ENCODE measurements at regions not wholly inside any gene's neighbourhood (a gene's known extent, or its start where the extent isn't known, plus 50 kb on each side); places are given as distances from the start of the nearest gene placed in this dataset.

DNA sequence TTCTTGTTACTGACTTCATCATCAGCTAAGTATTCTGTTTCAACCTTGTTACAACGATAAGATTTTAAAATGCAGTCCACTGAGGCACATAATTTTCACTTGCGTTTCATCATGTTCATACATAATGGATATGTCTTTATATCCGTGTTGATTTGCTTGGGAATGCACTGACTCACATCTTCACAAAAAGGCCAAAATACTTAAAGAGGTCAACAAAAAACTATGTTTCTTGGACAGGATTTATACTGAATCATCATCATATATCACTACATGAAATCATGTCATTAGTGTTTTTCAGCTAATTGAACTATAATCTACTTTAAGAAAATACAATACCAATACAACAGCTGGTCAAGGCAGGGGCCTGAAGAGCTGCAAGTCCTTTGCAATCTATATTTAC, 324.5 kb upstream of the KLF6 start:
- H3K36me3 Mint-ChIP-seq (ENCODE audit: unreplicated experiment): no peaks in the 10 kb centered on the region
- no peaks in the 10 kb centered on the region for H3K27me3 Mint-ChIP-seq (ENCODE audit: unreplicated experiment)
- no peak overlapping the region for H3K4me3 Mint-ChIP-seq (ENCODE audit: unreplicated experiment)
- DNase-seq (ENCODE audit: extremely low spot score, unreplicated experiment): no peak
- H3K27ac Mint-ChIP-seq (ENCODE audit: unreplicated experiment): no peak overlapping the region
- TF ChIP-seq, protein P1, sequence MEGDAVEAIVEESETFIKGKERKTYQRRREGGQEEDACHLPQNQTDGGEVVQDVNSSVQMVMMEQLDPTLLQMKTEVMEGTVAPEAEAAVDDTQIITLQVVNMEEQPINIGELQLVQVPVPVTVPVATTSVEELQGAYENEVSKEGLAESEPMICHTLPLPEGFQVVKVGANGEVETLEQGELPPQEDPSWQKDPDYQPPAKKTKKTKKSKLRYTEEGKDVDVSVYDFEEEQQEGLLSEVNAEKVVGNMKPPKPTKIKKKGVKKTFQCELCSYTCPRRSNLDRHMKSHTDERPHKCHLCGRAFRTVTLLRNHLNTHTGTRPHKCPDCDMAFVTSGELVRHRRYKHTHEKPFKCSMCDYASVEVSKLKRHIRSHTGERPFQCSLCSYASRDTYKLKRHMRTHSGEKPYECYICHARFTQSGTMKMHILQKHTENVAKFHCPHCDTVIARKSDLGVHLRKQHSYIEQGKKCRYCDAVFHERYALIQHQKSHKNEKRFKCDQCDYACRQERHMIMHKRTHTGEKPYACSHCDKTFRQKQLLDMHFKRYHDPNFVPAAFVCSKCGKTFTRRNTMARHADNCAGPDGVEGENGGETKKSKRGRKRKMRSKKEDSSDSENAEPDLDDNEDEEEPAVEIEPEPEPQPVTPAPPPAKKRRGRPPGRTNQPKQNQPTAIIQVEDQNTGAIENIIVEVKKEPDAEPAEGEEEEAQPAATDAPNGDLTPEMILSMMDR (IDR thresholded peaks at IDR 0.05): no peak
- peaks cover 43% of the 10 kb centered on the region for H3K4me1 Mint-ChIP-seq (ENCODE audit: unreplicated experiment)
- no peaks in the 10 kb centered on the region for H3K9me3 Mint-ChIP-seq (ENCODE audit: unreplicated experiment)

DNA sequence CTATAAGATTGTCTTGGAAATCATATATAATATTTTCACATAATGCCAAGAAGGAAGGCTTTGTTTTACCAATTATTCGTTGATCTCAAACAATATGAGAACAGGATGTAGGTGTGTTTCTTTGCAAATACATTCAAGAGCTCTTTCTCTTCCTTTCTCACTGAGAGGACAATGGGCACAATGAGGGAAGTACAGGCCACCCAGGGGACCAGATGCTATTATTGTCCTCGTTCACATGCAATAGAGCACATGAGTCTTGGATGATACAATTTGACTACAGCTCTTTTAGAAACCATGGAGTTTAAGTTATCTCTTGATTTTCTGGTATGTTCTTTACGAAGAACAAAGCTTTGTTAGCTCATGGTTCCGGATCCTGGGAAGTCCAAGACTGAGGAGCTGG, 323.7 kb upstream of the KLF6 start:
- Mint-ChIP-seq H3K4me1 (ENCODE audit: unreplicated experiment) (peaks cover 47% of the 10 kb centered on the region), H3K36me3 (ENCODE audit: unreplicated experiment) (no peaks in the 10 kb centered on the region), H3K27ac (ENCODE audit: unreplicated experiment) (no peak overlapping the region), H3K9me3 (ENCODE audit: unreplicated experiment) (no peaks in the 10 kb centered on the region), H3K4me3 (ENCODE audit: unreplicated experiment) (no peak overlapping the region), H3K27me3 (ENCODE audit: unreplicated experiment) (no peaks in the 10 kb centered on the region)
- no peak for DNase-seq (ENCODE audit: extremely low spot score, unreplicated experiment)
- TF ChIP-seq, protein P1 (IDR thresholded peaks at IDR 0.05): no peak

DNA sequence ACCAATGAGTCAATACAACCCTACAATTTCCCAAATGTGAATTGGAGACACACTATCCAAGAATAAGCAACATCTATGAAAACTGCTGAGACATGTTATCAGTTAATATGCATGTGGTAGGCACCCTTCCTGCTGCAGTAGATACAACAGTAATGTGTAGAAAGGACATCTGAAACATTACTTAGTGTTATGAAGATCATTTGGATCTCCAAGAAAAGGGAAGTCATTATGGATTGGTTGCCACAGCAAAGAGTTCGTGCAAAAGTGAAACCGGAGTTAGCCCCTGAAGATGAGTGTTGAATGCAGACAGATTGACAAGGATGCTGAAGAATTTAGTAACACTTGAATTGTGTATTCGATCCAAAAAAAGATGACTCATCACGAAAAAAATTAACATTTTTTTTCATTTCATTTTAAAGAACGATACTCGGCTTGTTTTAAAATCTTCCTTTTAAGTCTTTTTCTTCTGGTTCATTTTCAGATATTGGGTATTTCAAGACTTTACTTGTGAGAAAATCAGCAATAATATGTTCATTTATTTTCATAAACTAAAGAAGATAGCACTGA, 322.4 kb upstream of the KLF6 start:
- no peak overlapping the region for H3K27ac Mint-ChIP-seq (ENCODE audit: unreplicated experiment)
- no peak for DNase-seq (ENCODE audit: extremely low spot score, unreplicated experiment)
- TF ChIP-seq, protein P1 (IDR thresholded peaks at IDR 0.05): no peak
- H3K27me3 Mint-ChIP-seq (ENCODE audit: unreplicated experiment): no peaks in the 10 kb centered on the region
- no peaks in the 10 kb centered on the region for H3K36me3 Mint-ChIP-seq (ENCODE audit: unreplicated experiment)
- no peaks in the 10 kb centered on the region for H3K9me3 Mint-ChIP-seq (ENCODE audit: unreplicated experiment)
- no peak overlapping the region for H3K4me3 Mint-ChIP-seq (ENCODE audit: unreplicated experiment)
- peaks cover 53% of the 10 kb centered on the region for H3K4me1 Mint-ChIP-seq (ENCODE audit: unreplicated experiment)

DNA sequence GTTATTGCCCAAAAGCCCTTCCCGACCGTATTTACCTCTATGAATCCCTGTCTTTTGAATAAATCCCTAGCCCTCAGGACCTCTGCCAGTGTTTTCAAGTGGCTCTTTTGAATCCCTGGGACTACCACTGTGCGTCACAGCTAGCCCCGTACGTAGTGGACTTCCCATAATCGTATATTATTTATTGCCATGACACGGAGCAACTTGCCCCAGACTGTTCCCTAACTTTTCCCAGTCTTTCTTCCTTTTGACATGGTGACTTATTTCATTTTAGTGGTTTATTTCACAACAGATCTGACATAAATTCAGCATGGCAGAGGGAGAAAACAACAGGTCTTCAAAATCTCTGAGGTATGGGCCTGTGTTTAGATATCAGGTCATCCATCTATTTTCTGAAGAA, 318.6 kb upstream of the KLF6 start:
- peaks cover 23% of the 10 kb centered on the region for H3K4me1 Mint-ChIP-seq (ENCODE audit: unreplicated experiment)
- TF ChIP-seq, protein P1 (IDR thresholded peaks at IDR 0.05): no peak
- H3K27ac Mint-ChIP-seq (ENCODE audit: unreplicated experiment): no peak overlapping the region
- no peak for DNase-seq (ENCODE audit: extremely low spot score, unreplicated experiment)
- no peaks in the 10 kb centered on the region for H3K27me3 Mint-ChIP-seq (ENCODE audit: unreplicated experiment)
- no peaks in the 10 kb centered on the region for H3K36me3 Mint-ChIP-seq (ENCODE audit: unreplicated experiment)
- no peak overlapping the region for H3K4me3 Mint-ChIP-seq (ENCODE audit: unreplicated experiment)
- H3K9me3 Mint-ChIP-seq (ENCODE audit: unreplicated experiment): no peaks in the 10 kb centered on the region

DNA sequence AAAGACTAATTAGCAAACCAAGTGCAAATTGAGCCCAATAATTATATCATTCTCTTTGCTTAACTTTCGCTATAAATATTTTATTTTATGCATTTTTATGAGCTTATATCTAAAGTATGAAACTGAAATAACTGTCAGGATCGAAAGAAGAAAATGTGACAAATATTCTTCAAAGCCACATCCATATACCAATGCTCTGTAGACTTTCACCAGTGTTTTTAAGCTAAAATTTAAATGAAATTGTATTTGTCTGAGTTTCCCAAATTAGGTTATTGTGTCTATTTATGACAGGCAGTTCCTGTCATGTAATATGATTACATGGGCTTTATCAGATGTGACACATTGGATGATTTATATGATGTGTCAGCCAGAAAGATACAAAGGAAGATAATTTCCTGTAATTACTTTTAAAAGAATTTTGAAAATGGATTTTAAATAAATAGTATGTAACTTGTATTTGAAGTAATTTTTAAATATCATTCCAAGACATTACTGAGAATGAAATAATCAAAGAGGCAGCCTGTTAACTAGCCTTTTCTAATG, 317.9 kb upstream of the KLF6 start:
- TF ChIP-seq, protein P1 (IDR thresholded peaks at IDR 0.05): no peak
- DNase-seq (ENCODE audit: extremely low spot score, unreplicated experiment): no peak
- Mint-ChIP-seq H3K27me3 (ENCODE audit: unreplicated experiment) (no peaks in the 10 kb centered on the region), H3K27ac (ENCODE audit: unreplicated experiment) (no peak overlapping the region), H3K4me3 (ENCODE audit: unreplicated experiment) (no peak overlapping the region), H3K9me3 (ENCODE audit: unreplicated experiment) (no peaks in the 10 kb centered on the region), H3K36me3 (ENCODE audit: unreplicated experiment) (no peaks in the 10 kb centered on the region), H3K4me1 (ENCODE audit: unreplicated experiment) (peaks cover 17% of the 10 kb centered on the region)

Data from osteocyte (in vitro differentiated cells).